H1 (cell line): ENCODE measurements at regions not wholly inside any gene's neighbourhood (a gene's known extent, or its start where the extent isn't known, plus 50 kb on each side); places are given as distances from the start of the nearest gene placed in this dataset.

Experiments used
- CTCF ChIA-PET: fragments of 300-600 bp; sonication (Branson Sonifier 250); formaldehyde crosslinking; loops from one replicate; lab custom pipeline; 2021; ENCODE audit not compliant: partially characterized antibody; lab: Charles Lee
- POLR2A ChIA-PET: fragments of 300-600 bp; sonication (Branson Sonifier 250); formaldehyde crosslinking; loops from one replicate; lab custom pipeline; 2021; ENCODE audit warnings: inconsistent platforms; ENCODE audit not compliant: partially characterized antibody; lab: Charles Lee
- DNase-seq, 2 experiments: peaks; one replicate each; pipeline versions ENCODE4 v3.0.0 to v3.0.0-alpha.2; 2010 to 2022; ENCODE audit warnings: low spot score in 2 of 2, low read depth in 1 of 2, mixed read lengths in 1 of 2
- FAIRE-seq: peaks from 2 replicates; lab custom pipeline; 2011; peaks lifted over from hg19 to GRCh38; lab: Jason Lieb, UNC
- H2AFZ ChIP-seq: 2 replicates; pipeline ENCODE4 v1.8.1; 2012; ENCODE audit warnings: low read length, inconsistent platforms
- H2AK5ac ChIP-seq: 2 replicates; pipeline ENCODE4 v1.6.1; 2013; ENCODE audit warnings: low read depth, low read length
- H2BK120ac ChIP-seq: replicated peaks from 2 replicates; pipeline ENCODE3; 2013; ENCODE audit warnings: low read depth, low read length, inconsistent platforms
- H2BK12ac ChIP-seq: 2 replicates; pipeline ENCODE4 v1.6.1; 2013; ENCODE audit warnings: low read depth, low read length
- H2BK15ac ChIP-seq: 2 replicates; pipeline ENCODE4 v1.6.1; 2013; ENCODE audit warnings: low read length
- H2BK20ac ChIP-seq: 2 replicates; pipeline ENCODE4 v1.6.1; 2013; ENCODE audit warnings: low read length
- H2BK5ac ChIP-seq: 2 replicates; pipeline ENCODE4 v1.6.1; 2013; ENCODE audit warnings: low read depth, low read length
- H3K14ac ChIP-seq: 2 replicates; pipeline ENCODE4 v1.6.1; 2013; ENCODE audit warnings: inconsistent platforms; ENCODE audit not compliant: insufficient read length
- H3K18ac ChIP-seq: 2 replicates; pipeline ENCODE4 v1.6.1; 2013; ENCODE audit warnings: low read length; ENCODE audit errors: extremely low read depth
- H3K23ac ChIP-seq: 2 replicates; pipeline ENCODE4 v1.6.1; 2013; ENCODE audit warnings: inconsistent platforms; ENCODE audit not compliant: insufficient read length
- H3K23me2 ChIP-seq: 2 replicates; pipeline ENCODE4 v1.6.1; 2013; ENCODE audit warnings: low read depth, low read length
- H3K27ac ChIP-seq: 2 replicates; pipeline ENCODE4 v1.6.1; 2011; ENCODE audit warnings: low read depth, low read length, inconsistent platforms
- H3K27me3 ChIP-seq, 4 experiments: replicated peaks in 1 of 4; 1 replicate in 1 of 4; 2 replicates in 3 of 4; pipeline versions ENCODE4 v1.6.1 to v1.8.1; 2011 to 2013; ENCODE audit warnings: low read length in 3 of 4, mild to moderate bottlenecking in 3 of 4, inconsistent platforms in 2 of 4, mixed read lengths in 2 of 4, moderate library complexity in 1 of 4; ENCODE audit not compliant: control insufficient read depth in 3 of 4, insufficient read depth in 3 of 4; ENCODE audit errors: extremely low read depth in 1 of 4
- H3K36me3 ChIP-seq, 4 experiments: 2 replicates each; pipeline versions ENCODE4 v1.6.1 to v1.8.1; 2011 to 2013; ENCODE audit warnings: mild to moderate bottlenecking in 4 of 4, low read length in 3 of 4, moderate library complexity in 2 of 4, control low read depth in 1 of 4, inconsistent platforms in 1 of 4; ENCODE audit not compliant: insufficient read depth in 4 of 4, control insufficient read depth in 2 of 4
- H3K4ac ChIP-seq: replicated peaks from 2 replicates; pipeline ENCODE3; 2013; ENCODE audit warnings: low read length, low read depth, mixed read lengths, inconsistent platforms; ENCODE audit not compliant: insufficient read length
- H3K4me1 ChIP-seq, 4 experiments: replicated peaks in 1 of 4; 1 replicate in 1 of 4; 2 replicates in 3 of 4; pipeline versions ENCODE4 v1.6.1 to v1.8.1; 2011 to 2013; ENCODE audit warnings: low read length in 3 of 4, inconsistent platforms in 2 of 4, mixed read lengths in 1 of 4; ENCODE audit not compliant: insufficient read depth in 4 of 4, control insufficient read depth in 3 of 4
- H3K4me2 ChIP-seq, 2 experiments: 2 replicates each; pipeline versions ENCODE4 v1.6.1 to v1.8.1; 2011 to 2013; ENCODE audit warnings: low read depth in 2 of 2, low read length in 2 of 2, control low read depth in 1 of 2, inconsistent platforms in 1 of 2, mild to moderate bottlenecking in 1 of 2; ENCODE audit not compliant: insufficient read depth in 1 of 2
- H3K4me3 ChIP-seq, 4 experiments: fragments of 200-600, 300-600 bp in 1 of 4; sonication (generic), shearing (Covaris generic), sonication (Bioruptor Twin) in 1 of 4; 2 replicates each; pipeline versions ENCODE4 v1.5.1 to v1.8.1; 2011 to 2016; ENCODE audit warnings: low read length in 4 of 4, low read depth in 3 of 4, control low read depth in 2 of 4, inconsistent platforms in 2 of 4, mild to moderate bottlenecking in 2 of 4, mixed read lengths in 1 of 4, moderate library complexity in 1 of 4; ENCODE audit not compliant: insufficient read depth in 2 of 4; ENCODE audit errors: extremely low read depth in 1 of 4
- H3K56ac ChIP-seq: replicated peaks from 2 replicates; pipeline ENCODE3; 2013; ENCODE audit warnings: low read depth, mild to moderate bottlenecking, mixed read lengths, low read length, inconsistent platforms; ENCODE audit not compliant: insufficient read length
- H3K79me1 ChIP-seq: 2 replicates; pipeline ENCODE4 v1.6.1; 2013; ENCODE audit warnings: low read depth, low read length, control low read depth
- H3K79me2 ChIP-seq, 2 experiments: 2 replicates each; pipeline versions ENCODE4 v1.6.1 to v1.8.1; 2012 to 2013; ENCODE audit warnings: low read length in 2 of 2, mild to moderate bottlenecking in 2 of 2, inconsistent platforms in 1 of 2; ENCODE audit not compliant: insufficient read depth in 2 of 2, control insufficient read depth in 1 of 2
- H3K9ac ChIP-seq, 4 experiments: replicated peaks in 1 of 4; 1 replicate in 1 of 4; 2 replicates in 3 of 4; pipeline versions ENCODE4 v1.6.1 to v1.8.1; 2011 to 2013; ENCODE audit warnings: low read depth in 3 of 4, low read length in 3 of 4, control low read depth in 2 of 4, mild to moderate bottlenecking in 2 of 4, moderate library complexity in 2 of 4, inconsistent platforms in 1 of 4; ENCODE audit errors: extremely low read depth in 1 of 4
- H3K9me3 ChIP-seq, 2 experiments: 2 replicates each; pipeline versions ENCODE4 v1.6.1 to v1.8.1; 2012 to 2013; ENCODE audit warnings: mild to moderate bottlenecking in 2 of 2, moderate library complexity in 2 of 2, control low read depth in 1 of 2, inconsistent platforms in 1 of 2, low read depth in 1 of 2, low read length in 1 of 2, mixed read lengths in 1 of 2; ENCODE audit not compliant: insufficient read depth in 2 of 2
- H4K20me1 ChIP-seq, 2 experiments: replicated peaks in 1 of 2; 2 replicates each; pipeline versions ENCODE3 to v1.8.1; 2011 to 2013; ENCODE audit warnings: inconsistent platforms in 2 of 2, low read length in 2 of 2, mild to moderate bottlenecking in 1 of 2; ENCODE audit not compliant: insufficient read depth in 2 of 2, control insufficient read depth in 1 of 2
- H4K5ac ChIP-seq: 2 replicates; pipeline ENCODE4 v1.6.1; 2013; ENCODE audit warnings: low read length, low read depth, mixed read lengths, inconsistent platforms; ENCODE audit not compliant: insufficient read length
- H4K8ac ChIP-seq: 2 replicates; pipeline ENCODE4 v1.8.0; 2013; ENCODE audit warnings: mild to moderate bottlenecking, moderate library complexity, low read length, inconsistent platforms; ENCODE audit not compliant: insufficient read depth; ENCODE audit errors: extremely low read depth
- H4K91ac ChIP-seq: replicated peaks from 2 replicates; pipeline ENCODE3; 2013; ENCODE audit warnings: low read length, mixed read lengths, inconsistent platforms; ENCODE audit not compliant: insufficient read length
- CBX5 ChIP-seq: fragments of 300-800, 300-1000 bp; sonication (generic); IDR thresholded peaks from 2 replicates; pipeline ENCODE4 v1.7.1; 2016; ENCODE audit warnings: antibody characterized with exemption, low read length, low read depth
- CHD1 ChIP-seq: IDR thresholded peaks from 2 replicates; pipeline ENCODE4 v1.6.1; 2012; ENCODE audit warnings: low read depth, low read length, improper control_type of control experiment
- EZH2 ChIP-seq: fragments of 200-600 bp; sonication (generic); IDR thresholded peaks from 2 replicates; pipeline ENCODE4 v1.7.1; 2012; ENCODE audit warnings: low read depth, mild to moderate bottlenecking, moderate library complexity, low read length, inconsistent platforms; ENCODE audit not compliant: severe bottlenecking
- RNF2 ChIP-seq: fragments of 200-900, 300-1000 bp; sonication (generic); IDR thresholded peaks from 2 replicates; pipeline ENCODE4 v1.7.1; 2016; ENCODE audit warnings: borderline replicate concordance, low read depth, mild to moderate bottlenecking, antibody characterized with exemption, low read length; ENCODE audit not compliant: poor library complexity, severe bottlenecking; ENCODE audit errors: missing control alignments
- TAF1 ChIP-seq: IDR thresholded peaks from 2 replicates; pipeline ENCODE4 v1.6.1; 2011; ENCODE audit warnings: mild to moderate bottlenecking, low read depth, low read length
- TBP ChIP-seq: IDR thresholded peaks from 2 replicates; pipeline ENCODE4 v1.6.1; 2011; ENCODE audit warnings: low read depth, low read length, improper control_type of control experiment
- TEAD4 ChIP-seq: IDR thresholded peaks from 2 replicates; pipeline ENCODE4 v1.6.1; 2012; ENCODE audit warnings: low read depth, low read length, inconsistent platforms, mixed read lengths
- YY1 ChIP-seq: IDR thresholded peaks from 2 replicates; pipeline ENCODE4 v1.6.1; 2011; ENCODE audit warnings: low read depth, mild to moderate bottlenecking, low read length
- WGBS, 2 experiments: shearing (Covaris generic) in 1 of 2; methylation state at CpG; one replicate each; pipeline versions ENCODE4 v1.1.6 to v1.1.7; 2013 to 2015; ENCODE audit warnings: low lambda C conversion rate in 2 of 2, mixed read lengths in 2 of 2, inconsistent platforms in 1 of 2, low coverage in 1 of 2, missing lambda C conversion rate in 1 of 2; ENCODE audit not compliant: insufficient replicate concordance in 2 of 2, insufficient coverage in 1 of 2, insufficient read length in 1 of 2; ENCODE audit errors: extremely low coverage in 1 of 2, missing lambda C conversion rate in 1 of 2; 5-methylcytosine and 5-hydroxymethylcytosine counted together
- TF ChIP-seq, protein P1 (sequence below): IDR thresholded peaks from 2 replicates; pipeline ENCODE4 v1.6.1; 2012; ENCODE audit warnings: low read length, inconsistent platforms
- TF ChIP-seq, protein P2 (sequence below): IDR thresholded peaks from 2 replicates; pipeline ENCODE4 v1.6.1; 2012; ENCODE audit warnings: inconsistent platforms

DNA sequence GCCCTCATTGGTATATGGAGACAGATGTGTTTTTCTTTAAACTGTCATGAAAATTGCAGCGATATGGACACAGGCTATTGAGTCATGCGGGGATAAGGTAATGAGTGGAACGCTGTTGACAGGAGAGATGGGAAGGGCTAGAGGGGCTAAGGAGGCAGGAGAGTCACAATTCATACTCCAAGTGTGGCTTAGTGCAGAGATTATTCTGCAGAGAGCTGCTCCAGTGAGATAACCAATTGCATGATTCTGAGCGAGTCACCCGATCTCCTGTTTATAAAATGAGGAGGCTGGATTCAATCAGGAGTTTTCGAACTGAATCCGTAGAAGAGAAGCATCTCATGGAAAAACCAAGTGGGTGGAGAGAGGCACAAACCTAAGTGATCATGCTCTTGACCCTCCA, 106.4 kb upstream of the PLEKHG7 start:
- Histone ChIP-seq H2AFZ (no peak overlapping the region), H2BK12ac (no peak overlapping the region), H3K27ac (no peak overlapping the region), H3K18ac (no peak overlapping the region), H4K20me1 (no peaks in the 10 kb centered on the region), H2BK15ac (no peak overlapping the region), H4K8ac (no peak overlapping the region), H3K4me3 (no peak overlapping the region), H3K9me3 (peaks cover 12 to 13% of the 10 kb centered on the region in 2 experiments; a peak in 3 of 4 replicates), H4K91ac (no peak overlapping the region), H3K27me3 (no peaks in the 10 kb centered on the region), H3K9ac (no peak overlapping the region), H3K56ac (no peak overlapping the region), H2BK20ac (no peak overlapping the region), H3K4me2 (no peak overlapping the region), H2BK120ac (no peak overlapping the region), H4K5ac (no peak overlapping the region), H3K79me1 (no peaks in the 10 kb centered on the region), H2AK5ac (no peak overlapping the region), H3K4ac (no peak overlapping the region), H3K14ac (no peak overlapping the region), H3K36me3 (peaks cover 0 to 2% (median 0%) of the 10 kb centered on the region in 4 experiments; a peak in 1 of 8 replicates), H3K23ac (no peak overlapping the region), H2BK5ac (no peak overlapping the region), H3K79me2 (no peaks in the 10 kb centered on the region), H3K23me2 (no peaks in the 10 kb centered on the region), H3K4me1 (no peaks in the 10 kb centered on the region)
- POLR2A ChIA-PET = no interaction called here
- FAIRE-seq (no peak), DNase-seq (no peak)
- WGBS, 2 experiments = 94% methylated on average over 7 of the region's 7 CpGs; no CpG with 5 or more reads in 1 of the 2 experiments
- CTCF ChIA-PET = no interaction called here
- TF ChIP-seq CHD1 = no peak
- TF ChIP-seq TBP = no peak
- TF ChIP-seq RNF2 = no peak
- no peak for TF ChIP-seq YY1
- TF ChIP-seq, protein P1, sequence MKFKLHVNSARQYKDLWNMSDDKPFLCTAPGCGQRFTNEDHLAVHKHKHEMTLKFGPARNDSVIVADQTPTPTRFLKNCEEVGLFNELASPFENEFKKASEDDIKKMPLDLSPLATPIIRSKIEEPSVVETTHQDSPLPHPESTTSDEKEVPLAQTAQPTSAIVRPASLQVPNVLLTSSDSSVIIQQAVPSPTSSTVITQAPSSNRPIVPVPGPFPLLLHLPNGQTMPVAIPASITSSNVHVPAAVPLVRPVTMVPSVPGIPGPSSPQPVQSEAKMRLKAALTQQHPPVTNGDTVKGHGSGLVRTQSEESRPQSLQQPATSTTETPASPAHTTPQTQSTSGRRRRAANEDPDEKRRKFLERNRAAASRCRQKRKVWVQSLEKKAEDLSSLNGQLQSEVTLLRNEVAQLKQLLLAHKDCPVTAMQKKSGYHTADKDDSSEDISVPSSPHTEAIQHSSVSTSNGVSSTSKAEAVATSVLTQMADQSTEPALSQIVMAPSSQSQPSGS = no peak
- TF ChIP-seq, protein P2, sequence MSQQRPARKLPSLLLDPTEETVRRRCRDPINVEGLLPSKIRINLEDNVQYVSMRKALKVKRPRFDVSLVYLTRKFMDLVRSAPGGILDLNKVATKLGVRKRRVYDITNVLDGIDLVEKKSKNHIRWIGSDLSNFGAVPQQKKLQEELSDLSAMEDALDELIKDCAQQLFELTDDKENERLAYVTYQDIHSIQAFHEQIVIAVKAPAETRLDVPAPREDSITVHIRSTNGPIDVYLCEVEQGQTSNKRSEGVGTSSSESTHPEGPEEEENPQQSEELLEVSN = no peak
- TF ChIP-seq TAF1 = no peak
- no peak for TF ChIP-seq CBX5
- no peak for TF ChIP-seq EZH2
- no peak for TF ChIP-seq TEAD4
